PC-3 (cell line): ENCODE measurements at regions not wholly inside any gene's neighbourhood (a gene's known extent, or its start where the extent isn't known, plus 50 kb on each side); places are given as distances from the start of the nearest gene placed in this dataset.

ENCODE experiments used
- ATAC-seq: fragments of 200-7000 bp; cut with Tn5 transposase; 2 replicates; pipeline ENCODE4 v1.9.1; 2020; ENCODE audit warnings: mild to moderate bottlenecking, moderate library complexity
- BruUV-seq: library from RNA; stranded (reverse); fragments of 400-500 nt; replicated peaks from 2 replicates; lab custom pipeline; 2021; lab: Mats Ljungman, UMichigan
- CTCF ChIA-PET: fragments of 300-600 bp; sonication (Branson Sonifier 250); formaldehyde crosslinking; loops from one replicate; lab custom pipeline; 2022; ENCODE audit warnings: antibody characterized with exemption; lab: Charles Lee
- POLR2A ChIA-PET: fragments of 300-600 bp; sonication (Branson Sonifier 250); formaldehyde crosslinking; loops from one replicate; lab custom pipeline; 2022; ENCODE audit warnings: antibody characterized with exemption; ENCODE audit not compliant: unreplicated experiment; lab: Charles Lee
- DNase-seq: peaks from one replicate; pipeline ENCODE4 v3.0.0-alpha.2; 2015
- H2AFZ ChIP-seq: fragments of 300-600 bp; sonication (generic); 2 replicates; pipeline ENCODE4 v1.6.0; 2016; ENCODE audit warnings: antibody characterized with exemption, low read length
- H3F3A ChIP-seq: fragments of 300-600 bp; sonication (generic); one replicate; pipeline ENCODE4 v1.6.0; 2017; ENCODE audit warnings: antibody characterized with exemption, low read length, control low read depth, mild to moderate bottlenecking; ENCODE audit not compliant: unreplicated experiment
- H3K27ac ChIP-seq: fragments of 300-600 bp; sonication (generic); 2 replicates; pipeline ENCODE4 v1.5.1; 2016; ENCODE audit warnings: mild to moderate bottlenecking, low read length
- H3K27me3 ChIP-seq: fragments of 300-600 bp; sonication (generic); 2 replicates; pipeline ENCODE4 v1.6.1; 2016; ENCODE audit warnings: low read length, mixed read lengths
- H3K36me3 ChIP-seq: fragments of 300-600 bp; sonication (generic); 2 replicates; pipeline ENCODE4 v1.6.1; 2016; ENCODE audit warnings: low read depth, mixed run types, low read length, mixed read lengths
- H3K4me1 ChIP-seq: fragments of 300-600 bp; sonication (generic); 2 replicates; pipeline ENCODE4 v1.5.1; 2016; ENCODE audit warnings: low read length; ENCODE audit not compliant: insufficient read depth
- H3K4me2 ChIP-seq: fragments of 300-600 bp; sonication (generic); 2 replicates; pipeline ENCODE4 v1.6.0; 2016; ENCODE audit warnings: low read length
- H3K4me3 ChIP-seq: fragments of 300-600 bp; sonication (generic); 2 replicates; pipeline ENCODE4 v1.5.1; 2016; ENCODE audit warnings: mild to moderate bottlenecking, low read length, mixed read lengths
- H3K79me2 ChIP-seq: fragments of 300-600 bp; sonication (generic); 2 replicates; pipeline ENCODE4 v1.6.1; 2017; ENCODE audit warnings: low read length, mixed read lengths
- H3K9ac ChIP-seq: fragments of 300-600 bp; sonication (generic); 2 replicates; pipeline ENCODE4 v1.6.0; 2016; ENCODE audit warnings: mild to moderate bottlenecking, low read length
- H3K9me2 ChIP-seq: fragments of 300-600 bp; sonication (generic); replicated peaks from 2 replicates; pipeline ENCODE4 v1.6.1; 2016; ENCODE audit warnings: mixed run types, low read length, mixed read lengths
- H3K9me3 ChIP-seq: fragments of 300-600 bp; sonication (generic); 2 replicates; pipeline ENCODE4 v1.6.1; 2016; ENCODE audit warnings: low read length, mixed read lengths
- H4K20me1 ChIP-seq: fragments of 300-600 bp; sonication (generic); 2 replicates; pipeline ENCODE4 v1.6.1; 2016; ENCODE audit warnings: low read length, mixed read lengths
- EZH2 ChIP-seq: fragments of 300-600 bp; sonication (generic); IDR thresholded peaks from one replicate; pipeline ENCODE4 v1.6.1; 2017; ENCODE audit warnings: antibody characterized with exemption, mild to moderate bottlenecking, low read length; ENCODE audit not compliant: unreplicated experiment
- EZH2phosphoT487 ChIP-seq: fragments of 300-600 bp; sonication (generic); IDR thresholded peaks from 2 replicates; pipeline ENCODE4 v1.6.1; 2018; ENCODE audit warnings: mild to moderate bottlenecking, antibody characterized with exemption, low read length, borderline replicate concordance
- intact Hi-C: fragments of 100-400 bp; cut with micrococcal nuclease; formaldehyde crosslinking; loops from 2 replicates; pipeline ENCODE4 v1.9.0; 2023
- TF ChIP-seq, protein P1 (sequence below): fragments of 300-600 bp; sonication (generic); conservative IDR thresholded peaks from 2 replicates; pipeline ENCODE4 v1.5.1; 2017; ENCODE audit warnings: antibody characterized with exemption, low read depth, mild to moderate bottlenecking, low read length

DNA sequence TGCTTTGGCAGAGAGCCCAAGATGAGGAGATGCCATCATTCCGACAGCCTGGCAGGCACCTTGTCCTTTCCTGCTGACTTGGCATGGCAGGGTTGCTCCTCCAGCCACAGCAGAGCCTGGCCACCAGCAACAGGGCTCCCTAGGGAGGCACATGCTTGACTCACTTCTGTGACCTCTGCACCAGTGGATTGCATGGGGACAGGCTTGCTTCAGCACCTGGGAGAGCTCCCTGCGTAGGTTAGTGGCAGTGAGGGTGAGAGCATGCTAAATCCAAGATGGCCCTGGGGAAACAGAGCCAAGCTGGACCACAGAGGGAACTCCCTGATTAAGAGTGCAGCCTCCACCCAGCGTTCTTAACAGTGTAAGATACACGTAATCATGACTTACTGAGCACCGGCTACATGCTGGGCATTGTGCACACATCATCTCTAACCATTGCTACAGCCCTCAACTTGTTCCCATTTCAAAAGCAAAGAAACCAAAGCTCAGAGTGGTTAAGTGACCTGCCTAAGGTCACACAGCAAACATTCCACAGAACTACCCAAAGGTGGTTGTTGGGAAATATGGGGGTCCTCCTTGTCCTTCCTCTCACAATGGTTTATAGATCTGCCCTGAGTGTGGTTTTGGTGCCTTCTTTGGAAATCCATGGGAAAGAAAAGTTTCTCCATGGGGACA lies 116.6 kb upstream of the UQCRFS1 start:
- H3F3A ChIP-seq, result no peaks in the 10 kb centered on the region
- peak; percentile 7 for DNase-seq
- H3K9me2 ChIP-seq, result no peaks in the 10 kb centered on the region
- no peaks in the 10 kb centered on the region for H4K20me1 ChIP-seq
- no peak overlapping the region for H3K9ac ChIP-seq
- no peaks in the 10 kb centered on the region for H3K9me3 ChIP-seq
- BruUV-seq, result no TSS peak
- CTCF ChIA-PET, result no interaction called here
- no peak overlapping the region for H3K27ac ChIP-seq
- H3K4me2 ChIP-seq, result no peak overlapping the region
- H3K36me3 ChIP-seq, result no peaks in the 10 kb centered on the region
- no peak overlapping the region for H2AFZ ChIP-seq
- TF ChIP-seq, protein P1, sequence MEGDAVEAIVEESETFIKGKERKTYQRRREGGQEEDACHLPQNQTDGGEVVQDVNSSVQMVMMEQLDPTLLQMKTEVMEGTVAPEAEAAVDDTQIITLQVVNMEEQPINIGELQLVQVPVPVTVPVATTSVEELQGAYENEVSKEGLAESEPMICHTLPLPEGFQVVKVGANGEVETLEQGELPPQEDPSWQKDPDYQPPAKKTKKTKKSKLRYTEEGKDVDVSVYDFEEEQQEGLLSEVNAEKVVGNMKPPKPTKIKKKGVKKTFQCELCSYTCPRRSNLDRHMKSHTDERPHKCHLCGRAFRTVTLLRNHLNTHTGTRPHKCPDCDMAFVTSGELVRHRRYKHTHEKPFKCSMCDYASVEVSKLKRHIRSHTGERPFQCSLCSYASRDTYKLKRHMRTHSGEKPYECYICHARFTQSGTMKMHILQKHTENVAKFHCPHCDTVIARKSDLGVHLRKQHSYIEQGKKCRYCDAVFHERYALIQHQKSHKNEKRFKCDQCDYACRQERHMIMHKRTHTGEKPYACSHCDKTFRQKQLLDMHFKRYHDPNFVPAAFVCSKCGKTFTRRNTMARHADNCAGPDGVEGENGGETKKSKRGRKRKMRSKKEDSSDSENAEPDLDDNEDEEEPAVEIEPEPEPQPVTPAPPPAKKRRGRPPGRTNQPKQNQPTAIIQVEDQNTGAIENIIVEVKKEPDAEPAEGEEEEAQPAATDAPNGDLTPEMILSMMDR, result no peak
- TF ChIP-seq EZH2, result no peak
- H3K4me1 ChIP-seq, result no peaks in the 10 kb centered on the region
- no peaks in the 10 kb centered on the region for H3K27me3 ChIP-seq
- intact Hi-C loops, result no loop called here
- no peak for ATAC-seq
- H3K4me3 ChIP-seq, result no peak overlapping the region
- POLR2A ChIA-PET, result no interaction called here
- H3K79me2 ChIP-seq, result no peaks in the 10 kb centered on the region

DNA sequence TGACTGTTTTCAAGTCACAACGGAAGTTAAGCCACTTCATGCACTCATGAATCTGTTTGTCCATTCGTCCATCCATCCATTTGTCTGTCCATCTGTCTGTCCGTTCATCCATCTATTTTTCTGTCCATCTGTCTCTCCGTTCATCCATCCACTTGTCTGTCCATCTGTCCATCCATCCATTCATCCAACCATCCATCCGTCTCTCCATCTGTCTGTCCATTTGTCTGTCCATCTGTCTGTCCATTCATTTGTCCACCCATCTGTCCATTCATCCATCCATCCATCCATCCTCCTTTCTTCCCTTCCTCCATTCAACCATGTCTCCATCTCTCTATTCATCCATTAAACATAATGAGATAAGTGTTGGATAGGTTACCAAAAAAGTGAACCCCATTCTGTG lies 123.5 kb upstream of the UQCRFS1 start:
- no peaks in the 10 kb centered on the region for H3K27me3 ChIP-seq
- no peak overlapping the region for H3K9ac ChIP-seq
- DNase-seq (no peak), ATAC-seq (no peak)
- no peaks in the 10 kb centered on the region for H3K36me3 ChIP-seq
- no peaks in the 10 kb centered on the region for H3K9me3 ChIP-seq
- no peaks in the 10 kb centered on the region for H3F3A ChIP-seq
- TF ChIP-seq, protein P1, result no peak
- TF ChIP-seq EZH2 (no peak), EZH2phosphoT487 (no peak)
- H4K20me1 ChIP-seq, result no peaks in the 10 kb centered on the region
- H3K4me2 ChIP-seq, result no peak overlapping the region
- H3K4me3 ChIP-seq, result no peak overlapping the region
- no peak overlapping the region for H2AFZ ChIP-seq
- no TSS peak for BruUV-seq
- H3K27ac ChIP-seq, result no peak overlapping the region
- intact Hi-C loops, result no loop called here
- ChIA-PET POLR2A (no interaction called here), CTCF (no interaction called here)
- H3K4me1 ChIP-seq, result no peaks in the 10 kb centered on the region
- H3K79me2 ChIP-seq, result no peaks in the 10 kb centered on the region
- H3K9me2 ChIP-seq, result no peaks in the 10 kb centered on the region

DNA sequence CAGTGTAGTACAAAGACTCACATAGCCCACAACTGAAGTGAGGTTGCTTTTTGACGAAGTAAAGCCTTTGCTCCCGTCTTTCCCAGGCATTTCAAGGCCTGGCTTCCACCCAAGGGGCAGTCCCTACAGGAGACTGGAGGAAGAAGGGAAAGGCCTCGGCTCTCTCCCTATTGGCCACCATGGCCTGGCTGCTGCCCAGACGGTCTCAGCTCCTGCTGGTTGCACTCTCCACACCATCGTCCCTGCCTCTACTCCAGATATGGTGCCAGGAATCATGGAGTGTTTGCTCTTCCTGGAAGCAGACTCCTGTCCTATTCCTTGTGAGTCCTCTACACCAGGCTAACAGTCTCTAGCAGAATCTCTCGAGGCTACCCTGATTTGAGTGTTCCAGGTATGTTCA lies 124.1 kb upstream of the UQCRFS1 start:
- Histone ChIP-seq H3K27me3 (no peaks in the 10 kb centered on the region), H2AFZ (no peak overlapping the region), H3K9me3 (no peaks in the 10 kb centered on the region), H3K9me2 (no peaks in the 10 kb centered on the region), H3F3A (no peaks in the 10 kb centered on the region), H3K27ac (no peak overlapping the region), H3K4me3 (no peak overlapping the region), H3K4me1 (no peaks in the 10 kb centered on the region), H3K9ac (no peak overlapping the region), H3K4me2 (no peak overlapping the region), H3K36me3 (no peaks in the 10 kb centered on the region), H3K79me2 (no peaks in the 10 kb centered on the region), H4K20me1 (no peaks in the 10 kb centered on the region)
- POLR2A ChIA-PET, result no interaction called here
- no peak for DNase-seq
- no peak for ATAC-seq
- CTCF ChIA-PET, result no interaction called here
- intact Hi-C loops, result no loop called here
- no TSS peak for BruUV-seq
- TF ChIP-seq EZH2phosphoT487 (no peak), EZH2 (no peak)
- TF ChIP-seq, protein P1, result no peak
